ENCODE measurements at regions not wholly inside any gene's neighbourhood (a gene's known extent, or its start where the extent isn't known, plus 50 kb on each side); places are given as distances from the start of the nearest gene placed in this dataset.
"Not testable (repeated sequence)": the region's sequence is repeated elsewhere in the genome, so short reads cannot be mapped to it uniquely, and the experiment has no call there.

DNA sequence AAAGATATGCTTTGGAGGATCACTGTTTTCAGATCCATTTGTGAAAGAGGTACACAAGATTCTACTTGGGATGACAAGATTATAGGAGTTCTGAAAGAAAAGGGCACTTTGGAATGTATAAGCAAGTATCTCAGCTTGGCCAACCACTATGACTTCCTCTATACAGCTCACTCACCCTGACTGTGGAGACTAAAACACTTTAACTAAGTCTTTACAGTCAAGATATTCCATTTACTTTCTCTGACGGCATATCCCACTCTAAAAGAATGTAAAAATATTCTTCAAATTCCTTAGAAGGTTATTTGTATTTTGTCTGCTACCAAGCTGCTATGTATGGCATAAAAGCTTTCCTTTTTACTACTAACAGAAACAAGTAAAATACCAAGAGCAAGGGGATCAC, 58.5 kb upstream of the KCTD7 start:
- TF ChIP-seq POLR2AphosphoS5 (IDR thresholded peaks at IDR 0.05; ENCODE audit: low read depth); JUNB (IDR thresholded peaks at IDR 0.05; ENCODE audit: unreplicated experiment); EZH2 (IDR thresholded peaks at IDR 0.05; ENCODE audit: low read depth, unreplicated experiment): not testable (repeated sequence)
- TF ChIP-seq, protein P1, sequence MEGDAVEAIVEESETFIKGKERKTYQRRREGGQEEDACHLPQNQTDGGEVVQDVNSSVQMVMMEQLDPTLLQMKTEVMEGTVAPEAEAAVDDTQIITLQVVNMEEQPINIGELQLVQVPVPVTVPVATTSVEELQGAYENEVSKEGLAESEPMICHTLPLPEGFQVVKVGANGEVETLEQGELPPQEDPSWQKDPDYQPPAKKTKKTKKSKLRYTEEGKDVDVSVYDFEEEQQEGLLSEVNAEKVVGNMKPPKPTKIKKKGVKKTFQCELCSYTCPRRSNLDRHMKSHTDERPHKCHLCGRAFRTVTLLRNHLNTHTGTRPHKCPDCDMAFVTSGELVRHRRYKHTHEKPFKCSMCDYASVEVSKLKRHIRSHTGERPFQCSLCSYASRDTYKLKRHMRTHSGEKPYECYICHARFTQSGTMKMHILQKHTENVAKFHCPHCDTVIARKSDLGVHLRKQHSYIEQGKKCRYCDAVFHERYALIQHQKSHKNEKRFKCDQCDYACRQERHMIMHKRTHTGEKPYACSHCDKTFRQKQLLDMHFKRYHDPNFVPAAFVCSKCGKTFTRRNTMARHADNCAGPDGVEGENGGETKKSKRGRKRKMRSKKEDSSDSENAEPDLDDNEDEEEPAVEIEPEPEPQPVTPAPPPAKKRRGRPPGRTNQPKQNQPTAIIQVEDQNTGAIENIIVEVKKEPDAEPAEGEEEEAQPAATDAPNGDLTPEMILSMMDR (conservative IDR thresholded peaks at IDR 0.05; ENCODE audit: low read depth in 2 of 2), result not testable (repeated sequence)
